CD4-positive, alpha-beta memory T cell (primary cell): ENCODE measurements at regions not wholly inside any gene's neighbourhood (a gene's known extent, or its start where the extent isn't known, plus 50 kb on each side); places are given as distances from the start of the nearest gene placed in this dataset.

Experiments used
- CTCF ChIA-PET: fragments of 350-600 bp; sonication (Branson Sonifier 250); formaldehyde crosslinking; loops from one replicate; lab custom pipeline; 2021; ENCODE audit warnings: inconsistent platforms; ENCODE audit not compliant: partially characterized antibody; lab: Charles Lee
- POLR2A ChIA-PET: fragments of 350-600 bp; sonication (Branson Sonifier 250); formaldehyde crosslinking; loops from one replicate; lab custom pipeline; 2021; ENCODE audit not compliant: partially characterized antibody; lab: Charles Lee
- DNase-seq, 5 donors: peaks; one replicate each; pipeline versions ENCODE4 v3.0.0 to v3.0.0-alpha.2; 2020 to 2022; ENCODE audit warnings: mixed read lengths in 1 of 5
- H3K27ac ChIP-seq: one replicate; pipeline ENCODE4 v1.7.0; 2013; ENCODE audit warnings: low read depth, low read length
- H3K27me3 ChIP-seq: 2 replicates; pipeline ENCODE4 v1.7.0; 2013; ENCODE audit warnings: mild to moderate bottlenecking, low read length, moderate library complexity; ENCODE audit not compliant: insufficient read depth
- H3K36me3 ChIP-seq: 2 replicates; pipeline ENCODE4 v1.7.0; 2013; ENCODE audit warnings: mild to moderate bottlenecking, low read length, moderate library complexity; ENCODE audit not compliant: insufficient read depth
- H3K4me1 ChIP-seq: 2 replicates; pipeline ENCODE4 v1.7.0; 2013; ENCODE audit warnings: mild to moderate bottlenecking, low read length, moderate library complexity; ENCODE audit not compliant: insufficient read depth
- H3K4me3 ChIP-seq, 2 donors: one replicate each; pipeline ENCODE4 v1.7.0; 2013; ENCODE audit warnings: low read length in 2 of 2, mild to moderate bottlenecking in 1 of 2
- H3K9me3 ChIP-seq, 2 donors: one replicate each; pipeline ENCODE4 v1.7.0; 2013; ENCODE audit warnings: low read length in 2 of 2, control low read depth in 1 of 2; ENCODE audit not compliant: control insufficient read depth in 1 of 2
- H3K27ac Mint-ChIP-seq, 7 donors: one replicate each; pipeline ENCODE4 v1.8.0; 2020 to 2021; ENCODE audit warnings: mixed read lengths in 7 of 7, mild to moderate bottlenecking in 6 of 7, inconsistent platforms in 3 of 7, moderate library complexity in 3 of 7
- H3K27me3 Mint-ChIP-seq, 2 donors: one replicate each; pipeline ENCODE4 v1.8.0; 2020 to 2021; ENCODE audit warnings: mixed read lengths in 2 of 2
- H3K36me3 Mint-ChIP-seq, 2 donors: one replicate each; pipeline ENCODE4 v1.8.0; 2020 to 2021; ENCODE audit warnings: mixed read lengths in 2 of 2, inconsistent platforms in 1 of 2, mild to moderate bottlenecking in 1 of 2
- H3K4me1 Mint-ChIP-seq, 4 donors: one replicate each; pipeline ENCODE4 v1.8.0; 2020 to 2021; ENCODE audit warnings: mixed read lengths in 4 of 4, mild to moderate bottlenecking in 1 of 4
- H3K4me3 Mint-ChIP-seq, 8 donors: one replicate each; pipeline ENCODE4 v1.8.0; 2020 to 2021; ENCODE audit warnings: mixed read lengths in 8 of 8, mild to moderate bottlenecking in 7 of 8, moderate library complexity in 6 of 8, inconsistent platforms in 3 of 8
- H3K9me3 Mint-ChIP-seq, 8 donors: one replicate each; pipeline ENCODE4 v1.8.0; 2020 to 2021; ENCODE audit warnings: mixed read lengths in 8 of 8, mild to moderate bottlenecking in 5 of 8, inconsistent platforms in 3 of 8, moderate library complexity in 1 of 8
- intact Hi-C: fragments of 100-400 bp; cut with micrococcal nuclease; formaldehyde crosslinking; loops from one replicate; pipeline ENCODE4 v1.15.1; 2023

DNA sequence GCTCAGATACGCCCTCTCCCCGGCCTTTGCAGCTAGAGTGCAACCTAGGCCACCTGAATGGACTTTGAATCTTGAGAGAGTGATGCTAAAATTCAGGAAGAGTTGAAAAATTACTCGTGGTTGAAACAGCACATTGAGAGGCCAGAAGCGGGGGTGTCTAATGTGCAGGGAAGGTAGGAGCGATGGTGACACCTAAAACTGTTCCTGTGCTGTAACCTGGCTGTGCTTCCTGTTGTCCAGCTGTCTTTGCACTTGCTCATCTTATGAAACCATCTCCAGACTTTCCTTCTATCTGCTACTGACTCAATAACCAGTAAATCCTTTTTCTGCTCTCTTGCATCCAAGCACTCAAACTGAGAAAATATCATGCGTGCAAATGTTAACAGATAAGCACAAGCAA, 106.4 kb upstream of the RPS6KA3 start:
- H3K4me1 ChIP-seq: peaks cover 6% of the 10 kb centered on the region
- Mint-ChIP-seq H3K27me3 (no peaks in the 10 kb centered on the region), H3K4me1 (peaks cover 7 to 19% (median 14%) of the 10 kb centered on the region in 4 donors), H3K9me3 (no peaks in the 10 kb centered on the region), H3K36me3 (no peaks in the 10 kb centered on the region), H3K4me3 (no peak overlapping the region), H3K27ac (no peak overlapping the region)
- H3K27ac ChIP-seq: no peak overlapping the region
- ChIA-PET POLR2A (no interaction called here), CTCF (interaction anchor here (1.4 kb wide), 1 partner anchor 13 kb away, joined by 3 read pairs; no protein-coding TSS in a partner anchor)
- no peaks in the 10 kb centered on the region for H3K9me3 ChIP-seq
- intact Hi-C loops: no loop called here
- no peaks in the 10 kb centered on the region for H3K27me3 ChIP-seq
- no peak overlapping the region for H3K4me3 ChIP-seq
- no peak for DNase-seq
- no peaks in the 10 kb centered on the region for H3K36me3 ChIP-seq

DNA sequence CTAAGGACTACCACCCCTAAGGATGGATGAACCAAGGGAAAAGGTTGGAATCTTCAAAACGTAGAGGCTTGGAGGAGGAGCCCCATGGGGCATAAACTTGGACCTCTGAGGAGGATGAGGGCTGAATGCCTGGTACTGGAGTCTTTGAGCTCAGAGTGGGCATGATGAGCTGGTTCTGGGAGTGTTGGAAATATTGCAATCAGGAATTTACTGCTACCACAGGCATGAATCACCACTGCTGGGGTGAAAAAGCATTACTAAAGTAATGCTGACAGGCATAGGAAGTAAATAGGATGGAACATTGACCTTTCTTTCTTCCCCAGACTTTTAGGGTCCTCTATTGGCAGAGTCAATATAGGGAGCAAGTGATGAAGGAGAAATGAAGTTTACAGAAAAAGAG, 105.8 kb upstream of the RPS6KA3 start:
- H3K36me3 Mint-ChIP-seq: no peaks in the 10 kb centered on the region
- H3K27me3 Mint-ChIP-seq: no peaks in the 10 kb centered on the region
- Histone ChIP-seq H3K27me3 (no peaks in the 10 kb centered on the region), H3K36me3 (no peaks in the 10 kb centered on the region), H3K4me3 (no peak overlapping the region), H3K27ac (no peak overlapping the region), H3K4me1 (peaks cover 6% of the 10 kb centered on the region), H3K9me3 (no peaks in the 10 kb centered on the region)
- no peak overlapping the region for H3K27ac Mint-ChIP-seq
- no peak overlapping the region for H3K4me3 Mint-ChIP-seq
- H3K4me1 Mint-ChIP-seq: peaks cover 5 to 15% (median 11%) of the 10 kb centered on the region in 4 donors
- no peak for DNase-seq
- intact Hi-C loops: no loop called here
- POLR2A ChIA-PET: no interaction called here
- CTCF ChIA-PET: interaction anchor here (1.4 kb wide), 1 partner anchor 14 kb away, joined by 3 read pairs; no protein-coding TSS in a partner anchor
- H3K9me3 Mint-ChIP-seq: no peaks in the 10 kb centered on the region

DNA sequence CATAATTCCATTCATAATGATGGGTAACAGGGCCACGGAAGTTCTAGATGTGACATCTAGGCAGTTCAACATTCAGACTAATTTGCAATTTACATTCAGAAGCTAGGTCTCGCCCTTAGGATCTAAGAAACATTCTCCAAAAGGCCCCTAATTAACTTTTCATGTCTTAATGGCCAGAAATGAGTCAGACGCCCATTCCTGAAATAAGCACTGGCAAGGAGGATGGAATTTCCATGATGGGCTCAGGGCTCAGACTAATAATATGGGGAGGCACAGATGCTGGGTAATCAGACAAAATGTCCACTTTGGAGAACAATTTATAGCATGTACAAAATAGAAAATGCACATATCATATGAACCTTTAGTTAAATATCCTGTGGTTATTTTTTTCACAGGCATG, 102.8 kb upstream of the RPS6KA3 start:
- intact Hi-C loops: no loop called here
- Mint-ChIP-seq H3K4me3 (no peak overlapping the region), H3K36me3 (no peaks in the 10 kb centered on the region), H3K4me1 (peaks cover 0 to 1% (median 0%) of the 10 kb centered on the region in 4 donors), H3K27ac (no peak overlapping the region), H3K27me3 (no peaks in the 10 kb centered on the region), H3K9me3 (no peaks in the 10 kb centered on the region)
- H3K27ac ChIP-seq: no peak overlapping the region
- POLR2A ChIA-PET: no interaction called here
- no peaks in the 10 kb centered on the region for H3K27me3 ChIP-seq
- no peaks in the 10 kb centered on the region for H3K9me3 ChIP-seq
- no peaks in the 10 kb centered on the region for H3K4me1 ChIP-seq
- H3K4me3 ChIP-seq: no peak overlapping the region
- H3K36me3 ChIP-seq: no peaks in the 10 kb centered on the region
- no peak for DNase-seq
- CTCF ChIA-PET: no interaction called here

DNA sequence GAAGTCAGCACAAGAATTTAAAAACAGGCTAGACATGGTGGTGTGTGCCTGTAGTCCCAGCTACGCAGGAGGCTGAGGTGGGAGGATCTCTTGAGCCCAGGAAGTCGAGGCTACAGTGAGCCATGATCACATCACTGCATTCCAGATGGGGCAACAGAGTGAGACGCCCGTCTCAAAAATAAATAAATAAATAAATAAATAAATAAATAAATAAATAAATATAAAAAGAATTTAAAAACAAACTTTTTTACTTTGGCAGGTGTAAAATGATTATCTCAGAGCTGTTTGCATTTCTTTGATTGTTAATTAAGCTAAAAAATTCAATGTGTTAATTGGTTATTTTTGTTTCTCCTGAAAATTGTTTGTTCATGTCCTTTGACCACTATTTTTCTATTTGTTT, 97.5 kb upstream of the RPS6KA3 start:
- no peak overlapping the region for H3K4me3 Mint-ChIP-seq
- Histone ChIP-seq H3K36me3 (no peaks in the 10 kb centered on the region), H3K27me3 (no peaks in the 10 kb centered on the region), H3K9me3 (no peaks in the 10 kb centered on the region), H3K4me1 (no peaks in the 10 kb centered on the region), H3K27ac (no peak overlapping the region), H3K4me3 (no peak overlapping the region)
- intact Hi-C loops: no loop called here
- no peak for DNase-seq
- ChIA-PET CTCF (no interaction called here), POLR2A (no interaction called here)
- no peaks in the 10 kb centered on the region for H3K27me3 Mint-ChIP-seq
- H3K9me3 Mint-ChIP-seq: no peaks in the 10 kb centered on the region
- H3K4me1 Mint-ChIP-seq: no peaks in the 10 kb centered on the region
- H3K36me3 Mint-ChIP-seq: no peaks in the 10 kb centered on the region
- no peak overlapping the region for H3K27ac Mint-ChIP-seq

DNA sequence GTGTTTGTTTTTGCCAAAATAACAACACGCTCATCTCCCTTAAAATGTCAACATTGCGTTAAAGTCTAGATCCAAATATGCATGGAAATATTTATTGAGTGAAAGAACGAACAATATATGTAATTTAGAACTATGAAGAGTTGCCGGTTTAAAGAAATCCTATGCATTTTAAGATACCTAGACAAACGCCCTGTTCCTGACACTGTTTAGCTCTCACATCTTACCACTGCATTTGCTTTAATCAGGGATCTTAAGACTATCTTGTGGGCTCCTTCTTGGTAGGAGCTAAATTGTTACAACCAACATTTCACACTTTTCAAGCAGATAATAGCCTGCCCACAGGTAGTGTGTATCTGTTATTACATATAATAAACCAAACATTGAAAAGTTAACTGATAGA, 96.6 kb upstream of the RPS6KA3 start:
- ChIA-PET POLR2A (no interaction called here), CTCF (no interaction called here)
- Histone ChIP-seq H3K9me3 (no peaks in the 10 kb centered on the region), H3K4me3 (no peak overlapping the region), H3K27me3 (no peaks in the 10 kb centered on the region), H3K36me3 (no peaks in the 10 kb centered on the region), H3K4me1 (no peaks in the 10 kb centered on the region), H3K27ac (no peak overlapping the region)
- no peaks in the 10 kb centered on the region for H3K4me1 Mint-ChIP-seq
- H3K27me3 Mint-ChIP-seq: no peaks in the 10 kb centered on the region
- intact Hi-C loops: no loop called here
- DNase-seq: no peak
- no peak overlapping the region for H3K4me3 Mint-ChIP-seq
- no peak overlapping the region for H3K27ac Mint-ChIP-seq
- no peaks in the 10 kb centered on the region for H3K36me3 Mint-ChIP-seq
- H3K9me3 Mint-ChIP-seq: no peaks in the 10 kb centered on the region

DNA sequence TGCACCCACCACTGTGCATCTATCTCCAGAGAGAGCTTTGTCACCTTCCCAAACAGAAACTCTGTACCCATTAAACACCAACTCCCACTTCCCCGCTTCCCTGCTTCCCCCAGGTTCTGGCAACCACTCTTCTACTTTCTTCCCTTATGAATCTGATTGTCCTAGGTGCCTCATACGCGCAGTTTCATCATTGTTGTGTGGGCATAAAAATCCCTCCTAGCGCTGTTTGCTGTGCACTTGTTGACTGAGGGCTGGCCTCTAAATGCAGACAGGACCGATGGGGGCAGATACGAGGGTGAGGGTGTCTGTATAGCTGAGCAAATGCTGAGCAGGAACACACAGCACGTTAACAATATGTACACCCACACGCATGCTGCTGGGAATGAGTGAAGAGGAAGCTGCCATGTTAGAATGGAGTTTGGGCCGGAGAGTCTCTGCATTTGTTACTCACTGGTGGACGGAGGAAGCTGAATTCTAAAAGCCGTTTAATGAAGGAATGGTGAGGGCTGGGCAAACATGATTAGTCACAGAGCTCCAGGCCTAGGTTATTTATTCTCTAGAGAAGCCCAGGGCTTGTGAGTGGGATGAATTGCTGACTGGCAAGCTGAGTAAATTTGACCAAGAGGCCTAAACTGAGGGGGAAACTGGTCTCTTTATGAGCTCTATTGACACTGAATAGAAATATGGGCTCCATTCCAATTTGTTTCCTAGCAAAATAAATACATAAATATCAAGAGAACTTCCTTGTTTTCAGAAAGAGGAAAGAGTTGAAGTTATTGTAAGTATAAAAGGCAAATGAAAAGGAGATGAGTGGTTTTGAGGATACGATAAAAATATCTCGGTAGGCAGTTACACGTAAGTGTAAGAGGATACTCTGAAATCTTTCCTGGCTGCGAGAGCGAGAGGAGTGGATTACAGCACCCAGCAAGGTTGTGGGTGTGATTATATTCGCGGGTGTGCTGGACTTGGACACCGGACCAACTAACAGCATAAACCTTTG, 95.9 kb upstream of the RPS6KA3 start:
- no peaks in the 10 kb centered on the region for H3K4me1 ChIP-seq
- Mint-ChIP-seq H3K4me1 (no peaks in the 10 kb centered on the region), H3K36me3 (no peaks in the 10 kb centered on the region), H3K27ac (no peak overlapping the region), H3K9me3 (no peaks in the 10 kb centered on the region), H3K27me3 (no peaks in the 10 kb centered on the region), H3K4me3 (no peak overlapping the region)
- no peaks in the 10 kb centered on the region for H3K36me3 ChIP-seq
- no peak overlapping the region for H3K4me3 ChIP-seq
- no peaks in the 10 kb centered on the region for H3K27me3 ChIP-seq
- ChIA-PET POLR2A (no interaction called here), CTCF (no interaction called here)
- intact Hi-C loops: no loop called here
- no peak overlapping the region for H3K27ac ChIP-seq
- no peaks in the 10 kb centered on the region for H3K9me3 ChIP-seq
- DNase-seq: no peak

DNA sequence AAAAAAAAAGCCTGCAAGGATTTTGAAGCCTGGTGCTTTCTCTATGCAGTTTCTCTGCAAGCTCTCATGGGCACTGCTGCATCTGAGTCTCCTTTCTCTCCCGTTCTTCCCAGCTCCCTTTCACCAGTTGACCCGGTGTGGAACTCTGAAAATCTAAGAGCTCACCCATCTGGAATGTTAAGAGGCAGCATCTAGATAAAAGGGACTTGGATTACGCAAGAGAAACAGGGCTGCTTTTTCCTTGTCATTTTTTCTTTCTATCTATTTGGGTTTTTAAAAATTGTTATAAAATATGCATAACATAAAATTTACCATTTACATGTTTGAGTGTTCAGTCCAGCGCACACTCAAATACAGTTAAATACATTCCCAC, 95.2 kb upstream of the RPS6KA3 start:
- no peaks in the 10 kb centered on the region for H3K4me1 ChIP-seq
- POLR2A ChIA-PET: no interaction called here
- Mint-ChIP-seq H3K4me1 (no peaks in the 10 kb centered on the region), H3K27me3 (no peaks in the 10 kb centered on the region), H3K9me3 (no peaks in the 10 kb centered on the region), H3K36me3 (no peaks in the 10 kb centered on the region), H3K27ac (no peak overlapping the region), H3K4me3 (no peak overlapping the region)
- intact Hi-C loops: no loop called here
- DNase-seq: no peak
- H3K27me3 ChIP-seq: no peaks in the 10 kb centered on the region
- no peaks in the 10 kb centered on the region for H3K9me3 ChIP-seq
- CTCF ChIA-PET: no interaction called here
- H3K27ac ChIP-seq: no peak overlapping the region
- no peaks in the 10 kb centered on the region for H3K36me3 ChIP-seq
- no peak overlapping the region for H3K4me3 ChIP-seq
